SU-DHL-6 (cell line): ENCODE measurements at regions not wholly inside any gene's neighbourhood (a gene's known extent, or its start where the extent isn't known, plus 50 kb on each side); places are given as distances from the start of the nearest gene placed in this dataset.

ENCODE experiments used
- H2AFZ ChIP-seq: fragments of 200-600 bp; sonication (generic); 2 replicates; pipeline ENCODE4 v1.6.1; 2014; ENCODE audit warnings: low read depth, mild to moderate bottlenecking, moderate library complexity, mixed read lengths, antibody characterized with exemption, low read length; ENCODE audit not compliant: severe bottlenecking
- H3F3A ChIP-seq: fragments of 200-600 bp; shearing (Covaris generic); 2 replicates; pipeline ENCODE4 v1.6.0; 2016; ENCODE audit warnings: antibody characterized with exemption, mild to moderate bottlenecking; ENCODE audit not compliant: insufficient read depth
- H3K27ac ChIP-seq: fragments of 200-600 bp; sonication (generic); 2 replicates; pipeline ENCODE4 v1.5.1; 2016; ENCODE audit warnings: low read depth, mild to moderate bottlenecking, low read length, moderate library complexity, mixed read lengths
- H3K27me3 ChIP-seq: fragments of 200-600 bp; sonication (generic), shearing (Covaris generic); 2 replicates; pipeline ENCODE4 v1.6.0; 2014; ENCODE audit warnings: mild to moderate bottlenecking, low read length
- H3K36me3 ChIP-seq: fragments of 200-600 bp; sonication (generic); 2 replicates; pipeline ENCODE4 v1.6.1; 2014; ENCODE audit warnings: mild to moderate bottlenecking, low read length, mixed read lengths
- H3K4me2 ChIP-seq: fragments of 300-600, 200-600 bp; shearing (Covaris generic), sonication (generic); 2 replicates; pipeline ENCODE4 v1.6.0; 2014; ENCODE audit warnings: low read length, low read depth, mild to moderate bottlenecking; ENCODE audit not compliant: poor library complexity, severe bottlenecking
- H3K4me3 ChIP-seq: fragments of 200-600 bp; sonication (generic); 2 replicates; pipeline ENCODE4 v1.5.1; 2014; ENCODE audit warnings: antibody characterized with exemption, low read length, mild to moderate bottlenecking, mixed read lengths; ENCODE audit not compliant: insufficient read depth, poor library complexity, severe bottlenecking
- H3K79me2 ChIP-seq: fragments of 200-600 bp; sonication (generic); 2 replicates; pipeline ENCODE4 v1.6.1; 2014; ENCODE audit warnings: mild to moderate bottlenecking, low read length, moderate library complexity; ENCODE audit not compliant: insufficient read depth
- H3K9ac ChIP-seq: fragments of 200-600 bp; sonication (generic); 2 replicates; pipeline ENCODE4 v1.7.0; 2014; ENCODE audit warnings: mild to moderate bottlenecking, low read length
- H3K9me2 ChIP-seq: fragments of 200-600 bp; sonication (generic); replicated peaks from 2 replicates; pipeline ENCODE4 v1.6.1; 2014; ENCODE audit warnings: low read length; ENCODE audit not compliant: insufficient read depth
- H3K9me3 ChIP-seq: fragments of 200-600 bp; sonication (generic); 2 replicates; pipeline ENCODE4 v1.6.1; 2014; ENCODE audit warnings: low read length, mixed read lengths; ENCODE audit not compliant: insufficient read depth
- H4K20me1 ChIP-seq: fragments of 200-600 bp; sonication (generic); 2 replicates; pipeline ENCODE4 v1.6.1; 2014; ENCODE audit warnings: low read depth, mild to moderate bottlenecking, antibody characterized with exemption, low read length, moderate library complexity, mixed read lengths
- EZH2phosphoT487 ChIP-seq: fragments of 200-600 bp; sonication (generic), shearing (Covaris generic); conservative IDR thresholded peaks from 2 replicates; pipeline ENCODE4 v1.6.1; 2018; ENCODE audit warnings: mild to moderate bottlenecking, antibody characterized with exemption, low read length, moderate library complexity, mixed read lengths
- TF ChIP-seq, protein P1 (sequence below): fragments of 200-600 bp; sonication (generic); IDR thresholded peaks from one replicate; pipeline ENCODE4 v1.5.1; 2017; ENCODE audit warnings: antibody characterized with exemption, mild to moderate bottlenecking, low read length, moderate library complexity; ENCODE audit not compliant: insufficient read depth, poor library complexity, severe bottlenecking

DNA sequence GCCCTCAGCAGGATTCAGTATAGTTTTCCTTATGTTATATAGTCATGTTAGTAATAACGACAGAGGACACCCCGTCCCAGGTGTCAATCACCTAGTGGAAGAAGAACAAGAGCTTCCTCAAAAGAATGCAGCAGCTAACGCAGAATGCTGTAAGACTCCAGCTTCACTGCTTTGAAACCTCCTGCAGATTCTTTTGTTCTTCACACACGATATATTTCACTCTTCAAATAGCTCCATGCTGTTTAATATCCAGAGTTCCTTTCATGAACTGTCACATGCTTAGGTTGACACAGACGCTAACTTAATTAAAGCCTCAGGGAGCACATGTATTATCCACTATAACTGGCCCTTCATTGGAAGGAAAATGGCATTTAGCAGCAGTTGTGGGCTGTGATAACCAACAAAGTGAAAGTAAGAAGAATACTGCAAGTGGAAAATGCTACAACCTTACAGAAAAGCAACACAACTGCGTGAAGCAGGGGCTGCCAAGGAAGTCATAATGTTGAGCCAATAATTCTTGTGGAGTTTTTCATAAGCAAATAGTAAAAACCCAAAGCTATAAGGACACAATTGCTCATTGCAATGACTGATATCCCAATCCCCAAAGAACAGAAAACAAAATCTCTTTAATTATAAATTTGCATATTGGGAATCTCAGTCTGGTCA is 387.5 kb downstream of the PLK2 start:
- H2AFZ ChIP-seq, result no peak overlapping the region
- H3F3A ChIP-seq, result no peaks in the 10 kb centered on the region
- TF ChIP-seq, protein P1, sequence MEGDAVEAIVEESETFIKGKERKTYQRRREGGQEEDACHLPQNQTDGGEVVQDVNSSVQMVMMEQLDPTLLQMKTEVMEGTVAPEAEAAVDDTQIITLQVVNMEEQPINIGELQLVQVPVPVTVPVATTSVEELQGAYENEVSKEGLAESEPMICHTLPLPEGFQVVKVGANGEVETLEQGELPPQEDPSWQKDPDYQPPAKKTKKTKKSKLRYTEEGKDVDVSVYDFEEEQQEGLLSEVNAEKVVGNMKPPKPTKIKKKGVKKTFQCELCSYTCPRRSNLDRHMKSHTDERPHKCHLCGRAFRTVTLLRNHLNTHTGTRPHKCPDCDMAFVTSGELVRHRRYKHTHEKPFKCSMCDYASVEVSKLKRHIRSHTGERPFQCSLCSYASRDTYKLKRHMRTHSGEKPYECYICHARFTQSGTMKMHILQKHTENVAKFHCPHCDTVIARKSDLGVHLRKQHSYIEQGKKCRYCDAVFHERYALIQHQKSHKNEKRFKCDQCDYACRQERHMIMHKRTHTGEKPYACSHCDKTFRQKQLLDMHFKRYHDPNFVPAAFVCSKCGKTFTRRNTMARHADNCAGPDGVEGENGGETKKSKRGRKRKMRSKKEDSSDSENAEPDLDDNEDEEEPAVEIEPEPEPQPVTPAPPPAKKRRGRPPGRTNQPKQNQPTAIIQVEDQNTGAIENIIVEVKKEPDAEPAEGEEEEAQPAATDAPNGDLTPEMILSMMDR, result no peak
- no peak for TF ChIP-seq EZH2phosphoT487
- no peaks in the 10 kb centered on the region for H3K36me3 ChIP-seq
- no peaks in the 10 kb centered on the region for H3K79me2 ChIP-seq
- no peaks in the 10 kb centered on the region for H3K9me3 ChIP-seq
- no peak overlapping the region for H3K4me2 ChIP-seq
- no peak overlapping the region for H3K4me3 ChIP-seq
- H3K9me2 ChIP-seq, result no peaks in the 10 kb centered on the region
- no peaks in the 10 kb centered on the region for H4K20me1 ChIP-seq
- no peak overlapping the region for H3K9ac ChIP-seq
- H3K27ac ChIP-seq, result no peak overlapping the region
- H3K27me3 ChIP-seq, result no peaks in the 10 kb centered on the region

DNA sequence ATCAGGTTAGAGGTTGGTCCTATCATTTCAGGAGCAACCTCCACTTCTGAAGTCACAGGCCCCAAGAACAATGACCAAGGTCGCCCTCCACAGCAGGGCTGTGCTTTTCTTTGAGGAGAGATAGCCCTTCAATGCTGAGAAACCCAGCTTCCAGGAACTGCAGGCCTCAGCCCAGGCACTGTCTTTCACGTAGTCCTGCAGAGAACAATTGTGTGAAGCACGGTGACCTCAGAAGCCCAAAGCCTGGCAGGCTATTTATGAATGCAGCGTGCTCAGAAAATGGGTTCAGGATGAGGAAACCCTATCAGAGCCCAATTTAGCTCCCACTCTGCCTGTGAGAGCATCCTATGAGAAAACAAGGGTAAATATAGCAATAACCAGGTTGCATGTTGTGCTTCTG is 388.3 kb downstream of the PLK2 start:
- Histone ChIP-seq H2AFZ (no peak overlapping the region), H3K4me2 (no peak overlapping the region)

DNA sequence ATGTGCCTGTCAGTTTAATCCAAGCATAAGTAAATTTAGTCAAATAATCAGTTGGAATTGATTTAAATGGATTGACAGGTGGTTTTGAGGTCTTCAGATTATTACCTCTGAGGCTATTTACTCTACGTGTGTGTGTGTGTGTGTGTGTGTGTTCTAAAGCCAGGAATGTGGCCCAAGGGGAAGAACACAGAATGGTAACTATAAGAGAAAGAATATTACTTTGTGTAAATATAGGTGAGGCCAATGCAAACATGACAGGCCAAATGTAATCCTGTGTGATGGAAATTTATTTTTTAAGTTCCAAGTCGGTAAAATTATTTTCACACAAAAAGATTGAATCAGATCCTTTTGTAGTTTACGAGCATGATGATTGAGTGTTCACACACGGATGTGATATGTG is 390.0 kb downstream of the PLK2 start:
- Histone ChIP-seq H3F3A (no peaks in the 10 kb centered on the region), H3K9me3 (no peaks in the 10 kb centered on the region), H3K9me2 (no peaks in the 10 kb centered on the region), H4K20me1 (no peaks in the 10 kb centered on the region), H3K36me3 (no peaks in the 10 kb centered on the region), H2AFZ (no peak overlapping the region), H3K4me3 (no peak overlapping the region), H3K27ac (no peak overlapping the region), H3K79me2 (no peaks in the 10 kb centered on the region), H3K27me3 (no peaks in the 10 kb centered on the region), H3K9ac (no peak overlapping the region), H3K4me2 (no peak overlapping the region)
- no peak for TF ChIP-seq EZH2phosphoT487
- TF ChIP-seq, protein P1, result no peak

More for the DNA sequence above, 388.3 kb downstream of the PLK2 start:
- no peak overlapping the region for H3K9ac ChIP-seq
- no peaks in the 10 kb centered on the region for H4K20me1 ChIP-seq
- H3K79me2 ChIP-seq, result no peaks in the 10 kb centered on the region
- no peaks in the 10 kb centered on the region for H3F3A ChIP-seq
- H3K36me3 ChIP-seq, result no peaks in the 10 kb centered on the region
- H3K9me3 ChIP-seq, result no peaks in the 10 kb centered on the region
- H3K27ac ChIP-seq, result no peak overlapping the region
- no peak overlapping the region for H3K4me3 ChIP-seq
- H3K27me3 ChIP-seq, result no peaks in the 10 kb centered on the region
- H3K9me2 ChIP-seq, result no peaks in the 10 kb centered on the region
- TF ChIP-seq, protein P1, result no peak
- TF ChIP-seq EZH2phosphoT487, result no peak
